Transverse colon (tissue), 3 donors: ENCODE measurements at regions not wholly inside any gene's neighbourhood (a gene's known extent, or its start where the extent isn't known, plus 50 kb on each side); places are given as distances from the start of the nearest gene placed in this dataset.

Source experiments
- POLR2A ChIP-seq: fragments of 450-650 bp; IDR thresholded peaks from one replicate; pipeline ENCODE4 v1.6.1; 2016; ENCODE audit warnings: antibody characterized with exemption, mild to moderate bottlenecking, moderate library complexity
- TF ChIP-seq, protein P1 (sequence below), 5 experiments: fragments of 200-600 bp in 3 of 5; fragments of 450-650 bp in 2 of 5; sonication (generic) in 3 of 5; IDR thresholded peaks; 1 replicate in 2 of 5; 2 replicates in 3 of 5; pipeline ENCODE4 v1.5.1; 2016 to 2017; ENCODE audit warnings: antibody characterized with exemption in 5 of 5, inconsistent platforms in 3 of 5, mild to moderate bottlenecking in 2 of 5, moderate library complexity in 1 of 5

DNA sequence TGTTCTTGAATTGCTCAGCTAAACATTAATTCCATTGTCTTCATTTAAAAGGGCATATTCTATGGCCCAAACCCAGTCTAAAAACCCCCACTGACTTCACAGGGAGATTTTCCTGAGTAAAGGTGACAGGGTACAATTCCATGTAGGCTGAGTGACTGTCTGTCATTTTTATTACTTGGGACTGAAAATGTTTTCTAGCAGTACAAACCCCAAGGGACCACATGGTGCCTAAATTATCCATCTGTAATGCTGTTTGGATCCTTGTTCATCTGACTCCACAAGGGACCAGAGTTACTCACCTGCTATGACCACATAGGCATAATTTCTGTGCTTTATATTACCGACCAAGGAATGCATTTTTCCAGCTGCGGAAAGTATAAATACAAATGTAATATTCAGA lies 349.1 kb downstream of the ZNF608 start:
- TF ChIP-seq, protein P1, sequence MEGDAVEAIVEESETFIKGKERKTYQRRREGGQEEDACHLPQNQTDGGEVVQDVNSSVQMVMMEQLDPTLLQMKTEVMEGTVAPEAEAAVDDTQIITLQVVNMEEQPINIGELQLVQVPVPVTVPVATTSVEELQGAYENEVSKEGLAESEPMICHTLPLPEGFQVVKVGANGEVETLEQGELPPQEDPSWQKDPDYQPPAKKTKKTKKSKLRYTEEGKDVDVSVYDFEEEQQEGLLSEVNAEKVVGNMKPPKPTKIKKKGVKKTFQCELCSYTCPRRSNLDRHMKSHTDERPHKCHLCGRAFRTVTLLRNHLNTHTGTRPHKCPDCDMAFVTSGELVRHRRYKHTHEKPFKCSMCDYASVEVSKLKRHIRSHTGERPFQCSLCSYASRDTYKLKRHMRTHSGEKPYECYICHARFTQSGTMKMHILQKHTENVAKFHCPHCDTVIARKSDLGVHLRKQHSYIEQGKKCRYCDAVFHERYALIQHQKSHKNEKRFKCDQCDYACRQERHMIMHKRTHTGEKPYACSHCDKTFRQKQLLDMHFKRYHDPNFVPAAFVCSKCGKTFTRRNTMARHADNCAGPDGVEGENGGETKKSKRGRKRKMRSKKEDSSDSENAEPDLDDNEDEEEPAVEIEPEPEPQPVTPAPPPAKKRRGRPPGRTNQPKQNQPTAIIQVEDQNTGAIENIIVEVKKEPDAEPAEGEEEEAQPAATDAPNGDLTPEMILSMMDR (IDR thresholded peaks at IDR 0.05), result no peak
- TF ChIP-seq POLR2A, result no peak
